ENCODE measurements at regions not wholly inside any gene's neighbourhood (a gene's known extent, or its start where the extent isn't known, plus 50 kb on each side); places are given as distances from the start of the nearest gene placed in this dataset.
A peak's percentile ranks its signal among the peaks of the same experiment; 100 is the strongest.

DNA sequence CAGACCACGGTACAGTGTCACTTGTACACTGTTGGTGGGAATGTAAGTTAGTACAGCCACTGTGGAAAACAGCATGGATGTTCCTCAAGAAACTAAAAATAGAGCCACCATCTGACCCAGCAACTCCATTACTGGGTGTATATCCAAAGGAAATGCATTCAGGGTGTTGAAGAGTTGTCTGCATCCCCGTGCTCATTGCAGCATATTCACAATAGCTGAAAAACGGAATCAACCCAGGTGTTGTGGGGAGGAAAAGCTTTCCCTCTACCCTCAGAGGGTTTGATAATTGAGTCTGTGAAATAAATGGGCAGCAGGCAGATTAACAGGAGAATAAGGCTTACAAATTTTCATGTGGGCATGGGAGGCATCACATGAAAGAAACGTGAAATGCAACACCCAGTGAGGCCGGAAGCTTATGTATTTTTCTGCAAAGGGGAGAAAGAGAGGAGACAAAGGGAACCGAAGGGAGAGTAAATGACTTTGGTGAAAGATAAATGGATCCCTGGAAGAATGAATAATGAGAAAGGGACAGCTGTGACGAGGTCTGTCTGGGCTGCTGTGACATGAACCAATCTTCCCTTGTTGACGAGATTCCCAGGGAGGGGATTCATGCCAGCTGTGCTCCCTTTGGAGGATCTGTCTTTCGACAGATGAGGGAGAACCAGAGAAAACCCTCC, 106.2 kb downstream of the KCNJ12 start:
- no peak overlapping the region for H4K5ac ChIP-seq (ENCODE audit: insufficient read length, low read depth, low read length)
- FAIRE-seq = no peak
- no peak overlapping the region for H2AK5ac ChIP-seq (ENCODE audit: low read depth, low read length)
- CTCF ChIA-PET (ENCODE audit: partially characterized antibody) = interaction anchor here (0.8 to 1.8 kb wide), 2 partner anchors 25 to 30 kb away, joined by 4 to 9 read pairs; no protein-coding TSS in a partner anchor
- no peak overlapping the region for H3K23ac ChIP-seq (ENCODE audit: insufficient read length)
- H4K8ac ChIP-seq (ENCODE audit: extremely low read depth, insufficient read depth, low read length) = no peak overlapping the region
- peak overlapping the region; percentile 61; the same call in 1 of the 2 replicates for H2BK15ac ChIP-seq (ENCODE audit: low read length)
- 0 out of 4 replicates have a peak, but pooled peaks cover 3 to 4% of the 10 kb centered on the region in 2 experiments for H3K9me3 ChIP-seq (ENCODE audit: insufficient read depth in 2 of 2, low read depth in 1 of 2, low read length in 1 of 2)
- H3K36me3 ChIP-seq (ENCODE audit: control insufficient read depth in 2 of 4, insufficient read depth in 4 of 4, low read length in 3 of 4) = no peaks in the 10 kb centered on the region
- peak overlapping the region; percentile 4; the same call in 1 of the 2 replicates for H2AFZ ChIP-seq (ENCODE audit: low read length)
- H3K9ac ChIP-seq (replicated peaks in 1 of 4; ENCODE audit: extremely low read depth in 1 of 4, low read depth in 3 of 4, low read length in 3 of 4) = no peak overlapping the region
- H3K4ac ChIP-seq (replicated peaks; ENCODE audit: insufficient read length, low read depth, low read length) = no peak overlapping the region
- no peak overlapping the region for H3K4me2 ChIP-seq (ENCODE audit: insufficient read depth in 1 of 2, low read depth in 2 of 2, low read length in 2 of 2)
- no peaks in the 10 kb centered on the region for H3K27me3 ChIP-seq (replicated peaks in 1 of 4; ENCODE audit: control insufficient read depth in 3 of 4, extremely low read depth in 1 of 4, insufficient read depth in 3 of 4, low read length in 3 of 4)
- DNase-seq (ENCODE audit: low read depth in 1 of 2, low spot score in 2 of 2) = no peak
- H3K4me1 ChIP-seq (replicated peaks in 1 of 4; ENCODE audit: control insufficient read depth in 3 of 4, insufficient read depth in 4 of 4, low read length in 3 of 4) = no peaks in the 10 kb centered on the region; a peak in 1 of 7 replicates
- no peaks in the 10 kb centered on the region for H3K79me2 ChIP-seq (ENCODE audit: control insufficient read depth in 1 of 2, insufficient read depth in 2 of 2, low read length in 2 of 2)
- no peak overlapping the region for H4K91ac ChIP-seq (replicated peaks; ENCODE audit: insufficient read length, low read length)
- H3K14ac ChIP-seq (ENCODE audit: insufficient read length) = no peak overlapping the region
- WGBS, 2 experiments (ENCODE audit: extremely low coverage in 1 of 2, insufficient coverage in 1 of 2, insufficient read length in 1 of 2, insufficient replicate concordance in 2 of 2, low coverage in 1 of 2, low lambda C conversion rate in 2 of 2, missing lambda C conversion rate in 1 of 2) = 56% methylated on average over 9 of the region's 9 CpGs; no CpG with 5 or more reads in 1 of the 2 experiments
- no peaks in the 10 kb centered on the region for H3K79me1 ChIP-seq (ENCODE audit: low read depth, low read length)
- H3K18ac ChIP-seq (ENCODE audit: extremely low read depth, low read length) = no peak overlapping the region
- 0 out of 2 replicates have a peak overlapping the region, but pooled peaks have one; percentile 27 for H2BK12ac ChIP-seq (ENCODE audit: low read depth, low read length)
- POLR2A ChIA-PET (ENCODE audit: partially characterized antibody) = no interaction called here
- no peaks in the 10 kb centered on the region for H4K20me1 ChIP-seq (replicated peaks in 1 of 2; ENCODE audit: control insufficient read depth in 1 of 2, insufficient read depth in 2 of 2, low read length in 2 of 2)
- no peak overlapping the region for H3K56ac ChIP-seq (replicated peaks; ENCODE audit: insufficient read length, low read depth, low read length)
- no peak overlapping the region for H2BK120ac ChIP-seq (replicated peaks; ENCODE audit: low read depth, low read length)
- H3K4me3 ChIP-seq (ENCODE audit: extremely low read depth in 1 of 4, insufficient read depth in 2 of 4, low read depth in 3 of 4, low read length in 4 of 4) = no peak overlapping the region
- H2BK5ac ChIP-seq (ENCODE audit: low read depth, low read length) = no peak overlapping the region
- H3K27ac ChIP-seq (ENCODE audit: low read depth, low read length) = no peak overlapping the region
- no peaks in the 10 kb centered on the region for H3K23me2 ChIP-seq (ENCODE audit: low read depth, low read length)
- 0 out of 2 replicates have a peak overlapping the region, but pooled peaks have one; percentile 48 for H2BK20ac ChIP-seq (ENCODE audit: low read length)
- no peak for TF ChIP-seq GABPA (IDR thresholded peaks at IDR 0.05; ENCODE audit: borderline replicate concordance, insufficient read depth, low read length)
- TF ChIP-seq CEBPB (IDR thresholded peaks at IDR 0.05; ENCODE audit: low read depth, low read length) = no peak
- TF ChIP-seq KDM1A (IDR thresholded peaks at IDR 0.05; ENCODE audit: borderline replicate concordance, low read length) = no peak
- no peak for TF ChIP-seq FOSL1 (IDR thresholded peaks at IDR 0.05; ENCODE audit: insufficient read depth, low read depth, low read length)
- TF ChIP-seq EP300 (IDR thresholded peaks at IDR 0.05; ENCODE audit: borderline replicate concordance in 1 of 2, low read depth in 2 of 2, low read length in 2 of 2) = no peak
- no peak for TF ChIP-seq SP4 (IDR thresholded peaks at IDR 0.05; ENCODE audit: low read length)
- no peak for TF ChIP-seq JUN (IDR thresholded peaks at IDR 0.05; ENCODE audit: low read depth, low read length)
- TF ChIP-seq, protein P1, sequence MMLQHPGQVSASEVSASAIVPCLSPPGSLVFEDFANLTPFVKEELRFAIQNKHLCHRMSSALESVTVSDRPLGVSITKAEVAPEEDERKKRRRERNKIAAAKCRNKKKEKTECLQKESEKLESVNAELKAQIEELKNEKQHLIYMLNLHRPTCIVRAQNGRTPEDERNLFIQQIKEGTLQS (IDR thresholded peaks at IDR 0.05; ENCODE audit: insufficient read depth, low read depth, low read length) = no peak
- no peak for TF ChIP-seq E2F6 (IDR thresholded peaks at IDR 0.05)
- no peak for TF ChIP-seq BACH1 (IDR thresholded peaks at IDR 0.05; ENCODE audit: low read length)
- TF ChIP-seq TEAD4 (IDR thresholded peaks at IDR 0.05; ENCODE audit: low read depth, low read length) = no peak
